GM23338 (cell line): ENCODE measurements at regions not wholly inside any gene's neighbourhood (a gene's known extent, or its start where the extent isn't known, plus 50 kb on each side); places are given as distances from the start of the nearest gene placed in this dataset.

ENCODE experiments used
- ATAC-seq: fragments of 200-7000 bp; cut with Tn5 transposase; 3 replicates; pipeline ENCODE4 v1.9.1; 2020
- DNase-seq: peaks from one replicate; pipeline ENCODE4 v3.0.0-alpha.2; 2015; ENCODE audit warnings: low spot score
- H2AFZ ChIP-seq: fragments of 200-600 bp; sonication (generic); 2 replicates; pipeline ENCODE4 v1.8.0; 2016; ENCODE audit warnings: antibody characterized with exemption, mild to moderate bottlenecking, moderate library complexity
- H3F3A ChIP-seq: fragments of 200-600 bp; sonication (generic); replicated peaks from 2 replicates; pipeline ENCODE4 v1.8.0; 2017; ENCODE audit warnings: antibody characterized with exemption, mixed run types, low read depth
- H3K27ac ChIP-seq: fragments of 200-600 bp; sonication (generic); 2 replicates; pipeline ENCODE4 v1.6.1; 2016; ENCODE audit warnings: low read depth
- H3K27me3 ChIP-seq: fragments of 200-600 bp; sonication (generic); 2 replicates; pipeline ENCODE4 v1.8.0; 2016; ENCODE audit warnings: mild to moderate bottlenecking, mixed run types, moderate library complexity; ENCODE audit not compliant: insufficient read depth
- H3K36me3 ChIP-seq: fragments of 200-600 bp; sonication (generic); 2 replicates; pipeline ENCODE4 v1.8.0; 2016; ENCODE audit warnings: mild to moderate bottlenecking; ENCODE audit not compliant: insufficient read depth
- H3K4me1 ChIP-seq: fragments of 200-600 bp; sonication (generic); 2 replicates; pipeline ENCODE4 v1.8.0; 2016; ENCODE audit warnings: mild to moderate bottlenecking, moderate library complexity; ENCODE audit not compliant: insufficient read depth
- H3K4me2 ChIP-seq: fragments of 200-600 bp; sonication (generic); 2 replicates; pipeline ENCODE4 v1.7.1; 2017; ENCODE audit warnings: mixed run types
- H3K4me3 ChIP-seq: fragments of 200-600 bp; sonication (generic); 2 replicates; pipeline ENCODE4 v1.6.1; 2016; ENCODE audit warnings: mixed run types
- H3K79me2 ChIP-seq: fragments of 200-600 bp; sonication (generic); replicated peaks from 2 replicates; pipeline ENCODE4 v1.8.0; 2017; ENCODE audit warnings: mild to moderate bottlenecking; ENCODE audit not compliant: insufficient read depth
- H3K9me2 ChIP-seq: fragments of 200-600 bp; sonication (generic); 2 replicates; pipeline ENCODE4 v1.8.0; 2017; ENCODE audit not compliant: insufficient read depth
- H4K20me1 ChIP-seq: fragments of 200-600 bp; sonication (generic); replicated peaks from 2 replicates; pipeline ENCODE4 v1.8.0; 2017; ENCODE audit warnings: mild to moderate bottlenecking; ENCODE audit not compliant: insufficient read depth
- H3K27ac Mint-ChIP-seq: 2 replicates; pipeline ENCODE4 v1.8.0; 2020; ENCODE audit warnings: inconsistent platforms, mild to moderate bottlenecking, moderate library complexity, mixed read lengths
- H3K27me3 Mint-ChIP-seq: 3 replicates; pipeline ENCODE4 v1.8.0; 2022; ENCODE audit warnings: low read depth, mild to moderate bottlenecking, moderate library complexity, mixed read lengths, inconsistent platforms; ENCODE audit not compliant: insufficient read depth, poor library complexity
- H3K36me3 Mint-ChIP-seq: 3 replicates; pipeline ENCODE4 v1.8.0; 2021; ENCODE audit warnings: low read depth, mild to moderate bottlenecking, inconsistent platforms, moderate library complexity, mixed read lengths
- H3K4me1 Mint-ChIP-seq: 3 replicates; pipeline ENCODE4 v1.8.0; 2020; ENCODE audit warnings: mild to moderate bottlenecking, inconsistent platforms, mixed read lengths
- H3K4me3 Mint-ChIP-seq: 3 replicates; pipeline ENCODE4 v1.8.0; 2021; ENCODE audit warnings: moderate library complexity, mild to moderate bottlenecking, inconsistent platforms, mixed read lengths
- H3K9me3 Mint-ChIP-seq: 3 replicates; pipeline ENCODE4 v1.8.0; 2020; ENCODE audit warnings: moderate library complexity, mild to moderate bottlenecking, inconsistent platforms, mixed read lengths
- CREB1 ChIP-seq: fragments of 250-450 bp; sonication (Bioruptor Pico); IDR thresholded peaks from 2 replicates; pipeline ENCODE4 v1.5.0; 2020; ENCODE audit warnings: low read depth, mild to moderate bottlenecking, moderate library complexity
- CTCF ChIP-seq, 2 experiments: fragments of 200-600 bp in 1 of 2; sonication (generic) in 1 of 2; conservative IDR thresholded peaks; 2 replicates each; pipeline versions ENCODE4 v1.5.1 to v1.6.1; 2016 to 2017; ENCODE audit warnings: antibody characterized with exemption in 2 of 2, low read depth in 2 of 2, mild to moderate bottlenecking in 2 of 2, moderate library complexity in 1 of 2
- ETS1 ChIP-seq: IDR thresholded peaks from 2 replicates; pipeline ENCODE4 v1.6.1; 2016; ENCODE audit warnings: antibody characterized with exemption
- EZH2 ChIP-seq: fragments of 200-600 bp; sonication (generic); IDR thresholded peaks from one replicate; pipeline ENCODE4 v1.8.0; 2017; ENCODE audit warnings: antibody characterized with exemption, mild to moderate bottlenecking, low read depth; ENCODE audit not compliant: unreplicated experiment
- EZH2phosphoT487 ChIP-seq: fragments of 200-600 bp; sonication (generic); IDR thresholded peaks from one replicate; pipeline ENCODE4 v1.8.1; 2018; ENCODE audit warnings: antibody characterized with exemption; ENCODE audit not compliant: unreplicated experiment
- JUNB ChIP-seq: IDR thresholded peaks from one replicate; pipeline ENCODE4 v1.6.1; 2016; ENCODE audit warnings: antibody characterized with exemption; ENCODE audit not compliant: unreplicated experiment
- NANOG ChIP-seq: IDR thresholded peaks from 2 replicates; pipeline ENCODE4 v1.6.1; 2016; ENCODE audit warnings: antibody characterized with exemption, borderline replicate concordance
- POLR2AphosphoS5 ChIP-seq: IDR thresholded peaks from 2 replicates; pipeline ENCODE4 v1.6.1; 2016; ENCODE audit warnings: antibody characterized with exemption, low read depth
- REST ChIP-seq: IDR thresholded peaks from one replicate; pipeline ENCODE4 v1.6.1; 2018; ENCODE audit warnings: antibody characterized with exemption; ENCODE audit not compliant: unreplicated experiment
- STAT1 ChIP-seq: IDR thresholded peaks from one replicate; pipeline ENCODE4 v1.6.1; 2016; ENCODE audit warnings: antibody characterized with exemption; ENCODE audit not compliant: unreplicated experiment
- ZNF114 ChIP-seq: fragments of 250-450 bp; sonication (Bioruptor Pico); IDR thresholded peaks from 2 replicates; pipeline ENCODE4 v1.5.0; 2020; ENCODE audit warnings: mild to moderate bottlenecking, moderate library complexity
- ZNF331 ChIP-seq: fragments of 250-450 bp; sonication (Bioruptor Pico); IDR thresholded peaks from 2 replicates; pipeline ENCODE4 v1.5.0; 2020; ENCODE audit warnings: low read depth, mild to moderate bottlenecking, moderate library complexity

- no peak overlapping the region for H3K27ac ChIP-seq
- no peaks in the 10 kb centered on the region for H4K20me1 ChIP-seq
- ATAC-seq (peak; percentile 95), DNase-seq (peak; percentile 68)
- no peak overlapping the region for H3K4me2 ChIP-seq
- no peak overlapping the region for H3K4me3 ChIP-seq
- no peaks in the 10 kb centered on the region for H3K27me3 Mint-ChIP-seq
- no peak overlapping the region for H3K4me3 Mint-ChIP-seq
- H3K79me2 ChIP-seq = no peaks in the 10 kb centered on the region
- H3K36me3 Mint-ChIP-seq = no peaks in the 10 kb centered on the region
- H2AFZ ChIP-seq = no peak overlapping the region
- H3K9me3 Mint-ChIP-seq = no peaks in the 10 kb centered on the region
- no peak overlapping the region for H3K27ac Mint-ChIP-seq
- H3K36me3 ChIP-seq = no peaks in the 10 kb centered on the region
- H3F3A ChIP-seq = no peaks in the 10 kb centered on the region
- H3K4me1 Mint-ChIP-seq = no peaks in the 10 kb centered on the region
- no peaks in the 10 kb centered on the region for H3K27me3 ChIP-seq
- 0 out of 2 replicates have a peak, but pooled peaks cover 3% of the 10 kb centered on the region for H3K9me2 ChIP-seq
- no peaks in the 10 kb centered on the region for H3K4me1 ChIP-seq
- TF ChIP-seq CREB1 (peak; percentile 11; the same call in 1 of the 2 replicates), ZNF331 (CRISPR knock-in tag) (no peak), CTCF (conservative IDR thresholded peaks at IDR 0.05; ENCODE audit: low read depth in 2 of 2) (peak; percentile 59 to 75)
Measured at GRCh38 chr10:44517635-44518034, 132.7 kb upstream of the CXCL12 start.

- Histone ChIP-seq H3K79me2 (no peaks in the 10 kb centered on the region), H3K27ac (no peak overlapping the region), H3F3A (no peaks in the 10 kb centered on the region), H3K9me2 (0 out of 2 replicates have a peak, but pooled peaks cover 3% of the 10 kb centered on the region), H4K20me1 (no peaks in the 10 kb centered on the region), H3K4me1 (no peaks in the 10 kb centered on the region), H2AFZ (peak overlapping the region; percentile 28; the same call in 1 of the 2 replicates), H3K4me2 (no peak overlapping the region), H3K4me3 (no peak overlapping the region), H3K36me3 (no peaks in the 10 kb centered on the region), H3K27me3 (no peaks in the 10 kb centered on the region)
- H3K36me3 Mint-ChIP-seq = no peaks in the 10 kb centered on the region
- no peaks in the 10 kb centered on the region for H3K4me1 Mint-ChIP-seq
- H3K27ac Mint-ChIP-seq = no peak overlapping the region
- H3K9me3 Mint-ChIP-seq = peaks cover 7% of the 10 kb centered on the region; the same call in 2 of the 3 replicates
- no peak for ATAC-seq
- TF ChIP-seq STAT1 (no peak), POLR2AphosphoS5 (no peak)
- no peak for DNase-seq
- H3K4me3 Mint-ChIP-seq = no peak overlapping the region
- H3K27me3 Mint-ChIP-seq = no peaks in the 10 kb centered on the region
Measured at GRCh38 chr10:44519361-44519760, 134.5 kb upstream of the CXCL12 start.

GRCh38 chr10:44520651-44521050, 135.8 kb upstream of the CXCL12 start:
- Histone ChIP-seq H3K79me2 (no peaks in the 10 kb centered on the region), H3K27me3 (no peaks in the 10 kb centered on the region), H4K20me1 (no peaks in the 10 kb centered on the region), H3K27ac (no peak overlapping the region), H3K4me2 (no peak overlapping the region), H3K9me2 (0 out of 2 replicates have a peak, but pooled peaks cover 3% of the 10 kb centered on the region), H2AFZ (no peak overlapping the region), H3K36me3 (no peaks in the 10 kb centered on the region), H3F3A (no peaks in the 10 kb centered on the region), H3K4me1 (no peaks in the 10 kb centered on the region), H3K4me3 (no peak overlapping the region)
- no peaks in the 10 kb centered on the region for H3K27me3 Mint-ChIP-seq
- ATAC-seq = no peak
- no peaks in the 10 kb centered on the region for H3K36me3 Mint-ChIP-seq
- H3K4me3 Mint-ChIP-seq = no peak overlapping the region
- DNase-seq = no peak
- no peak overlapping the region for H3K27ac Mint-ChIP-seq
- H3K4me1 Mint-ChIP-seq = no peaks in the 10 kb centered on the region
- peaks cover 9% of the 10 kb centered on the region; the same call in 2 of the 3 replicates for H3K9me3 Mint-ChIP-seq
- TF ChIP-seq NANOG (no peak), REST (no peak), ZNF114 (CRISPR knock-in tag) (no peak), ETS1 (no peak), JUNB (no peak), EZH2phosphoT487 (no peak), EZH2 (no peak), CREB1 (no peak), POLR2AphosphoS5 (no peak)
